MM.1S (cell line): ENCODE measurements at regions not wholly inside any gene's neighbourhood (a gene's known extent, or its start where the extent isn't known, plus 50 kb on each side); places are given as distances from the start of the nearest gene placed in this dataset.
"Not testable (repeated sequence)": the region's sequence is repeated elsewhere in the genome, so short reads cannot be mapped to it uniquely, and the experiment has no call there.

Experiments used
- DNase-seq: peaks from one replicate; pipeline ENCODE4 v3.0.0-alpha.2; 2015
- H2AFZ ChIP-seq: fragments of 300-600 bp; sonication (generic); 2 replicates; pipeline ENCODE4 v1.6.0; 2016; ENCODE audit warnings: antibody characterized with exemption, low read length
- H3F3A ChIP-seq: fragments of 300-600 bp; sonication (generic); 2 replicates; pipeline ENCODE4 v1.6.1; 2016; ENCODE audit warnings: mild to moderate bottlenecking, antibody characterized with exemption, low read length, moderate library complexity, mixed read lengths; ENCODE audit not compliant: insufficient read depth
- H3K27ac ChIP-seq: fragments of 300-600 bp; sonication (generic); 2 replicates; pipeline ENCODE4 v1.5.1; 2016; ENCODE audit warnings: mild to moderate bottlenecking, low read length
- H3K27me3 ChIP-seq: fragments of 300-600 bp; sonication (generic); replicated peaks from 2 replicates; pipeline ENCODE4 v1.6.0; 2016; ENCODE audit warnings: low read length; ENCODE audit not compliant: insufficient read depth
- H3K36me3 ChIP-seq: fragments of 300-600 bp; sonication (generic); replicated peaks from 2 replicates; pipeline ENCODE4 v1.6.1; 2016; ENCODE audit warnings: mild to moderate bottlenecking, low read length, mixed read lengths; ENCODE audit not compliant: insufficient read depth
- H3K4me1 ChIP-seq: fragments of 300-600 bp; sonication (generic); 2 replicates; pipeline ENCODE4 v1.6.1; 2016; ENCODE audit warnings: low read length, mixed read lengths
- H3K4me2 ChIP-seq: fragments of 300-600 bp; sonication (generic); 2 replicates; pipeline ENCODE4 v1.6.0; 2016; ENCODE audit warnings: low read depth, low read length
- H3K4me3 ChIP-seq: fragments of 300-600 bp; sonication (generic); 2 replicates; pipeline ENCODE4 v1.5.1; 2016; ENCODE audit warnings: low read length, mixed read lengths
- H3K79me2 ChIP-seq: fragments of 300-600 bp; sonication (generic); 2 replicates; pipeline ENCODE4 v1.6.1; 2016; ENCODE audit warnings: mixed run types, low read length, mixed read lengths
- H3K9ac ChIP-seq: fragments of 300-600 bp; sonication (generic); 2 replicates; pipeline ENCODE4 v1.6.1; 2016; ENCODE audit warnings: low read length, mixed read lengths
- H3K9me2 ChIP-seq: fragments of 300-600 bp; sonication (generic); replicated peaks from 2 replicates; pipeline ENCODE4 v1.6.1; 2016; ENCODE audit warnings: mild to moderate bottlenecking, low read length, mixed read lengths; ENCODE audit not compliant: insufficient read depth
- H3K9me3 ChIP-seq: fragments of 300-600 bp; sonication (generic); replicated peaks from 2 replicates; pipeline ENCODE4 v1.6.1; 2016; ENCODE audit warnings: mild to moderate bottlenecking, low read length, mixed read lengths; ENCODE audit not compliant: insufficient read depth
- H4K20me1 ChIP-seq: fragments of 300-600 bp; sonication (generic); 2 replicates; pipeline ENCODE4 v1.6.1; 2016; ENCODE audit warnings: mild to moderate bottlenecking, low read length, moderate library complexity, mixed read lengths; ENCODE audit not compliant: insufficient read depth

DNA sequence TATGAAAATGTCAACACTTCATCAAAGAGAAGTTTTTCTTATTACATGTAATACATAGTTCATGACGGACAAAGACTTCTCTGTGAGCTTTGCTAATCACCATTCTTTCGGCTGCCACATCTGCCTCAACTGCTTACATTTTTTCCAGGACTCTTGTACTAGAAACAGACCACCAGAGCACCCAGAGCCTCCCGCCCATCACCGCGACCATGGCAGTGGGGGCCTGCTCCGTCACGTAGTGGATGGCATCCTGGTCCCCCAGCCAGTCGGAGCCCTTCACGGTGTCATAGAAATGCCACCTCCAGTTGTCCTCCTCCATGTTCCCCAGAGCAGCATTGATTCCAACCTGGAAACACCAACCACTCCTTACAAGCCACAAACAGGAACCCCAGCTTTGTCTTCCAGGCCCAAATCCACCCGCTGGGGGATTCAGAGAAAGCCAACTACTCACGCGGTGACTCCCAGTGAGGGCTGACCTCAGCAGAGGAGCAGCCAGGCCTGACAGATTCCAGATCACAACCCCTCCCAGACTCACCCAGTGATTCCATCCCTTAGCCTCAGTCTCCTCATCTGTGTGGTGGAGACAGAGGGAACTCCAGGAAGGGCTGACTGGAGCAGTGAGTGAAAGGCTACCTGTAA lies 76.2 kb upstream of the TNK2 start:
- H3K4me2 ChIP-seq, H3K27me3 ChIP-seq, H3K9me2 ChIP-seq, H3K36me3 ChIP-seq, H3K27ac ChIP-seq, H3K4me3 ChIP-seq, H3F3A ChIP-seq, H2AFZ ChIP-seq, H3K9ac ChIP-seq, H4K20me1 ChIP-seq, DNase-seq, H3K4me1 ChIP-seq, H3K9me3 ChIP-seq, H3K79me2 ChIP-seq: not testable (repeated sequence)

DNA sequence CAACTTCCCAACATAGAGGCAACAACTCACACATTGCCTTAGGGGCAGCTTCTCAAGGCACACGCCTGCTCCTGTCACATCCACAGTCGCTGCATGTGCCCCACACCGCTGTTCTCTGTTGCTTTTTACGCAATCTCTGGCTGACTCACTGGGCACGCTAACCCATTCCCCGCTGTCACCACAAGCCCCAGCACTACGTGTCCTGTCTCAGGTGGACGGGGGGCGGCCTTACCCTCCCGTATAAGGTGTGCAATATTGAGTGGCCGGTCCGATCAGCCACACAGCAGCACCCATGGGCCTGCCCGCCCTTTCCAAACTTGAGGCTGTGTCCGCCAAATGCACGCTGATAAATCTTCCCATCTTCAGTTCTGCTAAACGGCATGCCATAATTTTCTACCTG lies 75.5 kb upstream of the TNK2 start:
- H3K27ac ChIP-seq, H3K9ac ChIP-seq, H3K4me2 ChIP-seq, DNase-seq, H3K4me3 ChIP-seq, H3F3A ChIP-seq, H3K4me1 ChIP-seq, H3K9me3 ChIP-seq, H3K9me2 ChIP-seq, H4K20me1 ChIP-seq, H3K36me3 ChIP-seq, H3K79me2 ChIP-seq, H3K27me3 ChIP-seq, H2AFZ ChIP-seq: not testable (repeated sequence)

GRCh38 chr3:195982754-195983153 lies 74.4 kb upstream of the TNK2 start:
- not testable (repeated sequence) for H3K27ac ChIP-seq, H3F3A ChIP-seq, H4K20me1 ChIP-seq, H3K4me2 ChIP-seq, H3K9me3 ChIP-seq, H3K4me1 ChIP-seq, H3K27me3 ChIP-seq, H3K36me3 ChIP-seq, H3K79me2 ChIP-seq, H3K9me2 ChIP-seq, H2AFZ ChIP-seq, DNase-seq, H3K4me3 ChIP-seq, H3K9ac ChIP-seq

GRCh38 chr3:195981778-195982177 lies 73.4 kb upstream of the TNK2 start:
- not testable (repeated sequence) for H3K27me3 ChIP-seq, H3K4me1 ChIP-seq, H3K9me2 ChIP-seq, H3K4me3 ChIP-seq, H3F3A ChIP-seq, H3K9ac ChIP-seq, H3K4me2 ChIP-seq, H3K9me3 ChIP-seq, H3K36me3 ChIP-seq, H3K79me2 ChIP-seq, DNase-seq, H3K27ac ChIP-seq, H4K20me1 ChIP-seq, H2AFZ ChIP-seq

DNA sequence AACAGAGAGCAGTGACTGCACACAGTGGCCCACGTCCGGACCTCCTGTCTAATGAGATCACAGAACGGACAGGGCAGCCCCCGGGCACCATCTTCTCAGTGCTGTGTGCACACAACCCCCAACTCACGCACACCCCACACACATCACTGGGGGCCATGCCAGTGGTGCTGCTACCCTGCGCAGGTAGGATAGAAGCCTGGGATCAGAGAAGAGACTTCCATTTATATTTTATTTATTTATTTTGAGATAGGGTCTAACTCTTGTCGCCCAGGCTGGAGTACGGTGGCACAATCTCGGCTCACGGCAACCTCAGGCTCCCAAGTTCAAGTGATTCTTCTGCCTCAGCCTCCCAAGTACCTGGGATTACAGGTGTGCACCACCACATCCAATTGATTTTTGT lies 71.5 kb upstream of the TNK2 start:
- H3K9me2 ChIP-seq, H3K4me1 ChIP-seq, H2AFZ ChIP-seq, H3K27ac ChIP-seq, H3K79me2 ChIP-seq, H3K9ac ChIP-seq, H3K4me2 ChIP-seq, DNase-seq, H3F3A ChIP-seq, H3K9me3 ChIP-seq, H4K20me1 ChIP-seq, H3K27me3 ChIP-seq, H3K4me3 ChIP-seq, H3K36me3 ChIP-seq: not testable (repeated sequence)

DNA sequence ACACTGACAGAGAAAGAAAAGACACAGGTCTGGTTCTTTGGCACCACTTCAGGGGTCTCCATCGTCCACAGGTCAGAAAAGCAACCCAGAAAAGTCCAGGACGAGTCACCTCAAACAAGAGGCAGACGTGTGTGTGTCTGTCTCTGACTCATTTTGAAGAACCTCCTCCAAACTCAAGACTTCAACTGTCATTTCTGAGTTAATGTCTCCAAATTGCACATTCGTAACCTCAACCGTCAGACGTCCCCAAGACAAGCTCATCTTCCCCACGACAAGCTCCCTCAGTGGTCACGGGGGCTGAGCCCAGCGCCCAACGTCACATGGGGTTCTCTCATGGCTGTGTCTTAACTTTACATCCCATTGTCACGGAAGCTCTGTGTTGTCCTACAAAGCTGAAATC lies 70.2 kb upstream of the TNK2 start:
- H3K27ac ChIP-seq, H3K9ac ChIP-seq, H3K9me3 ChIP-seq, H3F3A ChIP-seq, H3K36me3 ChIP-seq, H3K27me3 ChIP-seq, H3K79me2 ChIP-seq, H2AFZ ChIP-seq, H4K20me1 ChIP-seq, H3K9me2 ChIP-seq, H3K4me3 ChIP-seq, H3K4me1 ChIP-seq, H3K4me2 ChIP-seq, DNase-seq: not testable (repeated sequence)

GRCh38 chr3:195976876-195977275 lies 68.5 kb upstream of the TNK2 start:
- H3K79me2 ChIP-seq, DNase-seq, H3K9me2 ChIP-seq, H3K36me3 ChIP-seq, H3K27me3 ChIP-seq, H3K4me1 ChIP-seq, H4K20me1 ChIP-seq, H3K9ac ChIP-seq, H2AFZ ChIP-seq, H3K4me2 ChIP-seq, H3K9me3 ChIP-seq, H3K4me3 ChIP-seq, H3F3A ChIP-seq, H3K27ac ChIP-seq: not testable (repeated sequence)

DNA sequence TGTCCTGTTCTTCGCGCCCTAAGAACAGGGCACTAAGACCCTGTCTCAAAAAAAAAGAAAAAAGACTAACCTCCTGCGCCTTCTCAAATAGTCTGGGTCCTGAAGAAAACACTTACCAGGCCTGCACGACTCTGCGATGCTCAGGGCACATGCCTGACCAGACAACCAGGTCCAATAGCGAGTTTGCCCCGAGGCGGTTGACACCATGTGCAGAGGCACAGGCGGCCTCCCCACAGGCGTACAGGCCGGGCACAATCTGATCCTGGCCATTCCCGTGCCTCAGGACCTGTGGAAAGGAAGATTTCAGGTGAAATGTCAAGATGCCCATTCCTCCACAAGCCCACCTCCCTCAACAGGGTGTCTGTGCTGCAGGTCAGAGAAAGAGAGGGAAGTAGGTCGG lies 65.9 kb upstream of the TNK2 start:
- not testable (repeated sequence) for H3F3A ChIP-seq, H3K4me2 ChIP-seq

More for the DNA sequence above, 65.9 kb upstream of the TNK2 start:
- not testable (repeated sequence) for H3K27ac ChIP-seq, H3K27me3 ChIP-seq, H3K4me1 ChIP-seq, H3K9me2 ChIP-seq, H3K79me2 ChIP-seq, H3K9me3 ChIP-seq, H3K4me3 ChIP-seq, DNase-seq, H3K36me3 ChIP-seq, H2AFZ ChIP-seq, H4K20me1 ChIP-seq, H3K9ac ChIP-seq
